ENCODE measurements at regions not wholly inside any gene's neighbourhood (a gene's known extent, or its start where the extent isn't known, plus 50 kb on each side); places are given as distances from the start of the nearest gene placed in this dataset.

- TF ChIP-seq EZH2phosphoT487 (IDR thresholded peaks at IDR 0.05; ENCODE audit: borderline replicate concordance): no peak
- TF ChIP-seq CTCF (conservative IDR thresholded peaks at IDR 0.05; ENCODE audit: low read length): no peak
- Histone ChIP-seq H3K36me3 (ENCODE audit: insufficient read depth, low read length) (no peaks in the 10 kb centered on the region), H3K4me3 (ENCODE audit: low read length, poor library complexity, severe bottlenecking) (no peak overlapping the region), H3F3A (ENCODE audit: low read depth) (no peaks in the 10 kb centered on the region), H3K79me2 (ENCODE audit: insufficient read depth, low read length) (no peaks in the 10 kb centered on the region), H3K4me1 (ENCODE audit: insufficient read depth, low read length, poor library complexity, severe bottlenecking) (no peaks in the 10 kb centered on the region), H3K9me3 (ENCODE audit: insufficient read depth, low read depth, low read length) (no peaks in the 10 kb centered on the region; the same call in 1 of the 2 replicates), H3K9ac (ENCODE audit: low read depth, low read length, poor library complexity, severe bottlenecking) (no peak overlapping the region), H3K27me3 (ENCODE audit: insufficient read depth, low read length, poor library complexity, severe bottlenecking) (no peaks in the 10 kb centered on the region), H4K20me1 (ENCODE audit: insufficient read depth, low read length, poor library complexity, severe bottlenecking) (no peaks in the 10 kb centered on the region), H3K4me2 (ENCODE audit: low read depth, low read length, poor library complexity, severe bottlenecking) (no peak overlapping the region), H3K9me2 (replicated peaks; ENCODE audit: low read depth, low read length) (no peaks in the 10 kb centered on the region), H2AFZ (ENCODE audit: low read length) (no peak overlapping the region)
These were observed 542.7 kb upstream of the LMO3 start for GRCh38 chr12:17148706-17149105.

- H3K36me3 ChIP-seq (ENCODE audit: insufficient read depth, low read length): no peaks in the 10 kb centered on the region
- no peak overlapping the region for H3K4me3 ChIP-seq (ENCODE audit: low read length, poor library complexity, severe bottlenecking)
- no peaks in the 10 kb centered on the region for H3K9me3 ChIP-seq (ENCODE audit: insufficient read depth, low read depth, low read length)
- H3K4me2 ChIP-seq (ENCODE audit: low read depth, low read length, poor library complexity, severe bottlenecking): no peak overlapping the region
- H3K4me1 ChIP-seq (ENCODE audit: insufficient read depth, low read length, poor library complexity, severe bottlenecking): no peaks in the 10 kb centered on the region
- no peaks in the 10 kb centered on the region for H4K20me1 ChIP-seq (ENCODE audit: insufficient read depth, low read length, poor library complexity, severe bottlenecking)
- no peaks in the 10 kb centered on the region for H3F3A ChIP-seq (ENCODE audit: low read depth)
- H3K79me2 ChIP-seq (ENCODE audit: insufficient read depth, low read length): no peaks in the 10 kb centered on the region
- TF ChIP-seq EZH2phosphoT487 (IDR thresholded peaks at IDR 0.05; ENCODE audit: borderline replicate concordance): no peak
- no peak for TF ChIP-seq CTCF (conservative IDR thresholded peaks at IDR 0.05; ENCODE audit: low read length)
- no peaks in the 10 kb centered on the region for H3K9me2 ChIP-seq (replicated peaks; ENCODE audit: low read depth, low read length)
- H3K27me3 ChIP-seq (ENCODE audit: insufficient read depth, low read length, poor library complexity, severe bottlenecking): no peaks in the 10 kb centered on the region
- H2AFZ ChIP-seq (ENCODE audit: low read length): no peak overlapping the region
- H3K9ac ChIP-seq (ENCODE audit: low read depth, low read length, poor library complexity, severe bottlenecking): no peak overlapping the region
These were observed 536.9 kb upstream of the LMO3 start for GRCh38 chr12:17142856-17143255.

- no peaks in the 10 kb centered on the region for H3K9me2 ChIP-seq (replicated peaks; ENCODE audit: low read depth, low read length)
- H3K79me2 ChIP-seq (ENCODE audit: insufficient read depth, low read length): no peaks in the 10 kb centered on the region
- H3F3A ChIP-seq (ENCODE audit: low read depth): no peaks in the 10 kb centered on the region
- H3K27me3 ChIP-seq (ENCODE audit: insufficient read depth, low read length, poor library complexity, severe bottlenecking): no peaks in the 10 kb centered on the region
- no peaks in the 10 kb centered on the region for H3K4me1 ChIP-seq (ENCODE audit: insufficient read depth, low read length, poor library complexity, severe bottlenecking)
- no peaks in the 10 kb centered on the region for H3K36me3 ChIP-seq (ENCODE audit: insufficient read depth, low read length)
- no peak overlapping the region for H3K4me3 ChIP-seq (ENCODE audit: low read length, poor library complexity, severe bottlenecking)
- H3K4me2 ChIP-seq (ENCODE audit: low read depth, low read length, poor library complexity, severe bottlenecking): no peak overlapping the region
- H3K9me3 ChIP-seq (ENCODE audit: insufficient read depth, low read depth, low read length): no peaks in the 10 kb centered on the region
- no peaks in the 10 kb centered on the region for H4K20me1 ChIP-seq (ENCODE audit: insufficient read depth, low read length, poor library complexity, severe bottlenecking)
- no peak overlapping the region for H2AFZ ChIP-seq (ENCODE audit: low read length)
- no peak overlapping the region for H3K9ac ChIP-seq (ENCODE audit: low read depth, low read length, poor library complexity, severe bottlenecking)
- TF ChIP-seq CTCF (conservative IDR thresholded peaks at IDR 0.05; ENCODE audit: low read length): no peak
- TF ChIP-seq EZH2phosphoT487 (IDR thresholded peaks at IDR 0.05; ENCODE audit: borderline replicate concordance): no peak
These were observed 534.0 kb upstream of the LMO3 start for GRCh38 chr12:17139931-17140330.
